ENCODE measurements at regions not wholly inside any gene's neighbourhood (a gene's known extent, or its start where the extent isn't known, plus 50 kb on each side); places are given as distances from the start of the nearest gene placed in this dataset.

DNA sequence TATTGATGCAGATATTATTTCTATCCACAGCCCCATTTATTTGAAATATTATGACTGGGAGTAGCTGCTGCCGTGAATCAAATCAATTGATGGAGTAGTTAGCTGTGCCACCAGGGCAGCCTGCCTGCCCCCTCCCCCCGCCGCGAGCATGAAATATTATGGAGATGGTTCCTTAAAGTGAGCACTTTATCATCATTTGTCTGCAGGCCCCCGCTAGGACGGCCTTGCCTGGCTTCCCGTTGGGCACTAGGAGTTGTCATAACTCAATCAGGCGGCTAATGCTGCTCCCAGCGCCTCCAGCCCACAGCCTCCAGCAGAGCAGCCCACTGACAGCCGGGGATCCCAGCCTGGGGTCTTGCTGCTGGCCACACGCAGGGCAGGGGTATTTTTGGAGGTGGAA is 173.9 kb downstream of the SALL1 start:
- no peak for TF ChIP-seq CTCF (IDR thresholded peaks at IDR 0.05; ENCODE audit: low read length)
- TF ChIP-seq EZH2 (optimal IDR thresholded peaks at IDR 0.05; ENCODE audit: low read depth, low read length) = no peak
- no peak for TF ChIP-seq EZH2phosphoT487 (IDR thresholded peaks at IDR 0.05; ENCODE audit: low read length)

All from MM.1S (cell line).